ENCODE measurements at regions not wholly inside any gene's neighbourhood (a gene's known extent, or its start where the extent isn't known, plus 50 kb on each side); places are given as distances from the start of the nearest gene placed in this dataset.
"Not testable (repeated sequence)": the region's sequence is repeated elsewhere in the genome, so short reads cannot be mapped to it uniquely, and the experiment has no call there.

GRCh38 chr7:85710960-85711359, 524.1 kb upstream of the SEMA3D start:
- FAIRE-seq, result no peak

GRCh38 chr7:85708221-85708620, 521.4 kb upstream of the SEMA3D start:
- no peak for FAIRE-seq

- no peak for FAIRE-seq
Observed at GRCh38 chr7:85705076-85705475, 518.2 kb upstream of the SEMA3D start.

- FAIRE-seq, result no peak
Observed at GRCh38 chr7:85703251-85704010, 516.6 kb upstream of the SEMA3D start.

- no peak for FAIRE-seq
Observed at GRCh38 chr7:85702348-85702747, 515.5 kb upstream of the SEMA3D start.

GRCh38 chr7:85699482-85699881, 512.6 kb upstream of the SEMA3D start:
- no peak for FAIRE-seq

- no peak for FAIRE-seq
Observed at GRCh38 chr7:85695533-85695932, 508.7 kb upstream of the SEMA3D start.

- no peak for FAIRE-seq
Observed at GRCh38 chr7:85695041-85695440, 508.2 kb upstream of the SEMA3D start.

GRCh38 chr7:85693326-85693725, 506.5 kb upstream of the SEMA3D start:
- FAIRE-seq, result no peak

GRCh38 chr7:85688712-85689111, 501.9 kb upstream of the SEMA3D start:
- no peak for FAIRE-seq

- FAIRE-seq, result no peak
Observed at GRCh38 chr7:85686401-85687181, 499.7 kb upstream of the SEMA3D start.

- FAIRE-seq, result no peak
Observed at GRCh38 chr7:85685901-85686300, 499.0 kb upstream of the SEMA3D start.

- FAIRE-seq, result no peak
Observed at GRCh38 chr7:85682833-85683620, 496.2 kb upstream of the SEMA3D start.

GRCh38 chr7:85681241-85681640, 494.4 kb upstream of the SEMA3D start:
- FAIRE-seq, result no peak

GRCh38 chr7:85675093-85675492, 488.2 kb upstream of the SEMA3D start:
- FAIRE-seq, result not testable (repeated sequence)

GRCh38 chr7:85673876-85674275, 487.0 kb upstream of the SEMA3D start:
- FAIRE-seq, result no peak

- FAIRE-seq, result no peak
Observed at GRCh38 chr7:85669225-85669624, 482.4 kb upstream of the SEMA3D start.

- no peak for FAIRE-seq
Observed at GRCh38 chr7:85664341-85664740, 477.5 kb upstream of the SEMA3D start.

- no peak for FAIRE-seq
Observed at GRCh38 chr7:85659364-85659763, 472.5 kb upstream of the SEMA3D start.

GRCh38 chr7:85655252-85655651, 468.4 kb upstream of the SEMA3D start:
- FAIRE-seq, result no peak

GRCh38 chr7:85644272-85644671, 457.4 kb upstream of the SEMA3D start:
- FAIRE-seq, result no peak

GRCh38 chr7:85641331-85641730, 454.5 kb upstream of the SEMA3D start:
- no peak for FAIRE-seq

- no peak for FAIRE-seq
Observed at GRCh38 chr7:85638394-85638793, 451.5 kb upstream of the SEMA3D start.

- FAIRE-seq, result no peak
Observed at GRCh38 chr7:85634951-85635350, 448.1 kb upstream of the SEMA3D start.
